ENCODE measurements at regions not wholly inside any gene's neighbourhood (a gene's known extent, or its start where the extent isn't known, plus 50 kb on each side); places are given as distances from the start of the nearest gene placed in this dataset.

GRCh38 chr4:23972805-23973204 lies 83.0 kb upstream of the PPARGC1A start:
- no peak for TF ChIP-seq ARNTL (CRISPR knock-in tag; IDR thresholded peaks at IDR 0.05; ENCODE audit: borderline replicate concordance, low read depth)
- no peak for TF ChIP-seq RARB (CRISPR knock-in tag; IDR thresholded peaks at IDR 0.05)
- no peak for TF ChIP-seq GLIS3 (CRISPR knock-in tag; IDR thresholded peaks at IDR 0.05)
- TF ChIP-seq ZFP30 (CRISPR knock-in tag; IDR thresholded peaks at IDR 0.05): no peak
- no peak for TF ChIP-seq TCF4 (CRISPR knock-in tag; IDR thresholded peaks at IDR 0.05; ENCODE audit: borderline replicate concordance)
- no peak for TF ChIP-seq PATZ1 (CRISPR knock-in tag; IDR thresholded peaks at IDR 0.05; ENCODE audit: borderline replicate concordance)
